Astrocyte (in vitro differentiated cells and primary cell): ENCODE measurements at regions not wholly inside any gene's neighbourhood (a gene's known extent, or its start where the extent isn't known, plus 50 kb on each side); places are given as distances from the start of the nearest gene placed in this dataset.

ENCODE experiments used
- EZH2 ChIP-seq: IDR thresholded peaks from 2 replicates; pipeline ENCODE4 v1.6.1; 2012; ENCODE audit warnings: mild to moderate bottlenecking, low read length, inconsistent platforms; ENCODE audit not compliant: insufficient read depth
- TF ChIP-seq, protein P1 (sequence below): IDR thresholded peaks from 2 replicates; pipeline ENCODE4 v1.5.1; 2011; ENCODE audit warnings: low read depth, mild to moderate bottlenecking, inconsistent platforms, low read length, moderate library complexity; ENCODE audit not compliant: insufficient read depth

GRCh38 chr18:22538426-22538825 lies 120.7 kb upstream of the CTAGE1 start:
- TF ChIP-seq, protein P1, sequence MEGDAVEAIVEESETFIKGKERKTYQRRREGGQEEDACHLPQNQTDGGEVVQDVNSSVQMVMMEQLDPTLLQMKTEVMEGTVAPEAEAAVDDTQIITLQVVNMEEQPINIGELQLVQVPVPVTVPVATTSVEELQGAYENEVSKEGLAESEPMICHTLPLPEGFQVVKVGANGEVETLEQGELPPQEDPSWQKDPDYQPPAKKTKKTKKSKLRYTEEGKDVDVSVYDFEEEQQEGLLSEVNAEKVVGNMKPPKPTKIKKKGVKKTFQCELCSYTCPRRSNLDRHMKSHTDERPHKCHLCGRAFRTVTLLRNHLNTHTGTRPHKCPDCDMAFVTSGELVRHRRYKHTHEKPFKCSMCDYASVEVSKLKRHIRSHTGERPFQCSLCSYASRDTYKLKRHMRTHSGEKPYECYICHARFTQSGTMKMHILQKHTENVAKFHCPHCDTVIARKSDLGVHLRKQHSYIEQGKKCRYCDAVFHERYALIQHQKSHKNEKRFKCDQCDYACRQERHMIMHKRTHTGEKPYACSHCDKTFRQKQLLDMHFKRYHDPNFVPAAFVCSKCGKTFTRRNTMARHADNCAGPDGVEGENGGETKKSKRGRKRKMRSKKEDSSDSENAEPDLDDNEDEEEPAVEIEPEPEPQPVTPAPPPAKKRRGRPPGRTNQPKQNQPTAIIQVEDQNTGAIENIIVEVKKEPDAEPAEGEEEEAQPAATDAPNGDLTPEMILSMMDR = no peak
- no peak for TF ChIP-seq EZH2
